HG03108 (cell line): ENCODE measurements at regions not wholly inside any gene's neighbourhood (a gene's known extent, or its start where the extent isn't known, plus 50 kb on each side); places are given as distances from the start of the nearest gene placed in this dataset.
"Not testable (repeated sequence)": the region's sequence is repeated elsewhere in the genome, so short reads cannot be mapped to it uniquely, and the experiment has no call there.

ENCODE experiments used
- ATAC-seq: cut with Tn5 transposase; IDR thresholded peaks from one replicate; pipeline ENCODE4 v1.9.1; 2021; ENCODE audit warnings: moderate library complexity; ENCODE audit not compliant: unreplicated experiment

DNA sequence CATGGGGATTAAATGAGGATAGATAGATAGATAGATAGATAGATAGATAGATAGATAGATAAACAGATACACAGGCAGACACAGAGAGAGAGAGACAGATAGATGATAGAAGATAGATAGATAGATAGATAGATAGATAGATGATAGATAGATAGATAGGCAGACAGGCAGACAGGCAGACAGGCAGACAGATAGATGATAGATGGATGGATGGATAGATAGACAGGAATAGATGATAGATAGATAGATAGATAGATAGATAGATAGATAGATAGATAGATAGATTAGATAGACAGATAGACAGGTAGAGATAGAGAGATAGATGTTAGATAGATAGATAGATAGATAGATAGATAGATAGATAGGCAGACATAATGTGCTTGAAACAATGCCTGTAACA is 137.3 kb downstream of the MED10 start:
- not testable (repeated sequence) for ATAC-seq

DNA sequence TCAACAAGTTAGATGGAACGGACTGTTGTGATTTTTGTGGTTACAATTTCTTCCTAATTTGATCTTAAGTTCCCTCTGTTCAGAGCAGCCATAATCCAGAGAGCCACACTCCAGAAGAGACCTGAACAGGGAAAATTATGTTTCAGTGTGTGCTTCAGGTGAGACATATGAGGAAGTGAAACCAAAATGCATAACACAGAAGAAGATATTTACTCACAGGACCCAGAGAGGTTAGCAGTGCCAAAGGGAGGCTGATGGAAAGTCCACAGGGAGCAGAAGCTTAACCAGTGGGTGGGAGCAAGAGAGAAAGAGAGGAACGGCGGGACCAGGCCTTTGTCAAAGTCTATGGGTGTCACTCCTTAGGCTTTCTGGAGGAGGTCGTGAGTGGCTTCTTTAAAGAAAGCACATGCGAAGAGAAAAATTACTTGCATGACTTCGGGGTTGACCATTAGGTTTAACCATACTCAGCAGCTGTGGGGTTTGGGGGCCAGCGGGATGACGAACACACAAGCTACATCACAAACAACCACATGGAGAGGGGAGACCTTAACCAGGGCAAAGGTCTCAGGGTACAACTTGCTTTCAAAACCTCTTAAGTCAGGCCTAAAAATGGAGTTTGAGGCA is 141.4 kb downstream of the MED10 start:
- no peak for ATAC-seq

DNA sequence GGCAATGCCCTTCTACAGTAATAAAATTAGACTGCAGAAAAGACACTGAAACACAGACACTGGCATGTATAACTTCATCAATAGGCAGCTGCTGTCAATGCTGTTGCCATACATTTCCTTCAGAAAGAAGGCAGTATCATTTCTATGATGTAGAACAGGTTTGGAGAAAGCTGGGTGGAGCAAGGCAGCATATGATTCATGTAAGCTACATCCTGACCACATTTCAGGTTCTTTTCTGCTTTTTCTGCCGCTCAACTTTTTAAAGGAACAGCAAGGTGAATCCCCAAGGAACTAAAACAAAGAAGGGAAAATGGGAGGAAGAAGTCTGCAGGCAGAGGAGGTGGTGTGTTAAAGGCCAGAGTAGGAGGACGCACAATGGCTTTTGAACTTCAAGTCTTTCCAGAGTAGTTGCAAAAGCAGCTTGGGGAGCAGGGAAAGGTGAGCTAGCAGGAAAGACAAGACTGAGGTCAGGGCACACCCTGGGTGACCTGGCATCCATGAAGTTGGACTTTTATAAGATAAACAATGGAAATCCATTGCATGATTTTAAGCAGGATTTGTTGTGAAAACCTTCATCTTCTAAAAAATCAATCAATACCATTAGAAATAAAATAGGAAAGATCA is 142.1 kb downstream of the MED10 start:
- no peak for ATAC-seq

DNA sequence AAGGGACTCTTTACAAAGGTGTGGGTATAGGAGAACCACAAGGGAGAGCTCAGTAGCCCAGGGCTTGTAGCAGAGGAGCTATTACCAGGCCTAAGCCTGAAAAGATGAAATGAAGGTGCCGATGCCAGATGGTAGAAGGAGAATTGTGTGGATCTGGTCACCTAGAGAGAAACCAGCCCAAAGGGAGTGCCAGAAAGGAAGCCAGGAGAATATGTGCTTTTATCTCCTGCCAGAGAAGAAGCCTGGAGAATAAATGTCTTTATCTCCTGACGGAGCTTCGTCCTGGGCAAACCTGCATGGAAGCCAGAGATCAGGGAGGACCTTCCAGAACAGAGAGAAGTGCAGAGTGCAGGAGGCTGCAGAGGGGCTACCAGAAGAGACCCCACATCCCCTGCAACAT is 142.6 kb downstream of the MED10 start:
- ATAC-seq: no peak

DNA sequence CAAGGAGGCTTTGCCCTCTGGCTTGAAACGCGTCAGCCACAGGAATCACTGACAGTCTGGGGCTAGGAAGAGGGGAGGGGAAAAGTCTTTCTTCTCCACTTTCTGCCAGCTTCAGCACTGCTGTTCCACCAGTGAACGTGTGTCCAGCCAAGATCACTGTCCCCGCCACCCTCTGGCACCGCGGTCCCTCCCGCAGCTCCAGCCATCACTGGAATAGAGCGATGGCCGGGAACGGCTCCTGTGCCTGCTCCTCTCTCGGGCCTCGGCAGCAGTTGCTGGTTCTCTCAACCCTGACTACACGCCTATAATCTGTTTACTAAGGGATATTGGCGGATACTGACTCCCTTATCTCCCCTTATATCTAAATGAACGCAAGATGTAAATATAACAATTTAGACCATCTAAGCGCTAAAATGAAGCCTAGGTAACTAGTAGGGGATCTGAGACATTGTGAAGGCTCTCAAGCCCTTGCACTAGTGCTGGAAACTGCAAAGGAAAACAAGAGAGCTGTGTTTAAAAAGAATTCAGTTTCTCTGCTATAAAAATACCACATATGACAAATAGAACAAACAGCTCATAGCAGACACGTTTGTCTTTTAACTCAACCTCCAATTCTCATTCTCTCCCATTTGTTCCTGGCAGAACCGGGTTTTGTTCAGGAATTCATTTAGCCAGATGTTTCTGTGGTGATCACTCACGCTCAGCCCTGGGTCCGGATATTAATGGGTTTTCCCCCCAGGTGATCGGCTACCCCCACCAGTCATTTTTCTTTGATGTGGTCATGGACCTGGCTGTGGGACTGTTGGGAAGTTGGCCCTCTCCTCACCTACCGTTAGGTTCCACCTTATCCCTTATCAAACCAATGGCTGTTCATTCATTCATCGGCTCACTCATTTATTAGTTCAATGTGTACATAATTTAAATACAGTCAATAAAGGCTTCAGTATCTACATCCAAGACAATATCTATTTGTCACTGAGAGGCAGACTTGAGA is 149.8 kb downstream of the MED10 start:
- no peak for ATAC-seq

DNA sequence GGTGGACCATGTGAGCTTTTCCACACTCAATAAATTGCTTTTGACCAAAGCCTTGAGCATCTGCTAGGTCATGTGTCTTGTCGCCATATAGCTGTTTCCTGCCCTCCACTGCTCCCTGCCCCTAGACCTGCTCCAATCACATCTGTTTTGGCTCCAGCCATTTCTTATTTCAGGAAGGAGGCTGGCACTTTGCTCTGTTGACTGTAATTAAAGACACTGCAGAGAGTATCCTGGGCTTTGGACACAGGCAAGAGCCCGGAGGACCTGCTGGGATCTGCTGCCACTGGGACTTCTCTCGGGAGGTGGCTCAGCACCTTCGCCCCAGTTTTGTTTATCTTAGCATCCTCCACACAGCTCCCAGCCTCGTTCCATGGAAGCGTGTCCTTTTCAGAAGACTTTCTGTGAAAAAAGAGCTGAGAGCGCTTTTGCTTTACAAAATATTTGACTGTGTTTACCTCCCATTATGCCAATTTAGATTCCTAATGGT is 153.2 kb downstream of the MED10 start:
- ATAC-seq: no peak

DNA sequence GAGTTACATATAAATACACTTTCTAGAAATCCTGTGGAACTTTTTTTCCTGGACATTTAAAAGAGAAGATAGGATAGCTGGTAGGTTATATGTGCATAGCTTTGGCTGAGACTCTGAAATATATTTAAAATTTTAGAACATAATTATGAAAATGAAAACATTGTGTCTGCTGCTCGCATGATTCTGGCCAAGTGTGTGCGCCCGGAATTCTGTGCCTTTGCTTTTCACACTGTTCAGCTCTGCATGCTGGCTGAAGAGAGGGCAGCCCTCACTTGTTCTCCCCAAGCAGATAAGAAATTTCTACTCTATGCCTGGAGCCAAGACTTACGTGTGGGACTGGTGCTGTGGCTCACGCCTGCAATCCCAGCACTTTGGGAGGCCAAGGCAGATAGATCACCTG is 153.9 kb downstream of the MED10 start:
- ATAC-seq: no peak

DNA sequence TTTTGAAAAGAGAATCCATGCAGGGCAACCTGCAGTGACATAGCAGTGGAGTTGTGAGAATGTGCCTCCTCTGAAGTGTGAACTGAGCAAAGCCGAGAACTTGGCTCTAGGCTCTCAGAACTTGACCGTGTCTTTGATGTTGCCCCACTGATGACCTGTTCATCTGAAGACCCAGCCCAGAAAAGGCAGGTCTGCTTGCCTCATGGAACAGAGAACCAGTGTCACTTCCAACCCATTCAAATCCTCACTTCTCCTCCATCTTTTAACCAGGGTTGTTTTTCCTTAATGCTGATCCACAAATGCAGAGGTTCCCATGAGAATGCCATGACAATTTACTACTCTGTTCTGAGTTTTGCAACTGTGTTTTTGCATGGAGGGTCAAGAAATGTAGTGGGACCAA is 155.4 kb downstream of the MED10 start:
- no peak for ATAC-seq

DNA sequence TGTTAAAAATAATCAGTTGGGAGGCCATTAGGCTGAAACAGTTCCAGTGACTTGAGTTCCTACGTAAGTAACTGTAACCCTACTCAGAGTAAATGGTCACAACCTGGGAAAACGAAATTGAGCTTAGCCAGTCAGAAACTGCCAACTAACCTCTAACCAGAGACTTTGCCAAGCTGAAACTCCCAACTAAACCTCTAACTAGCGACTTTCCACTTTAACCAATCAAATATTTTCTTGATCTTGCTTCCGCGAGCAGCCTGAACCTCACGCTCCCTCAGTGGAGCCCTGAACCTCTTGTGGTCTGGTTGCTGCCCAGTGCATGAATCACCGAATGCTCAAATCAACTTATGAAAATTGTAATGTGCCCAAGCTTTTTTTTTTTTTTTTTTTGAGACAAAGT is 156.2 kb downstream of the MED10 start:
- no peak for ATAC-seq

DNA sequence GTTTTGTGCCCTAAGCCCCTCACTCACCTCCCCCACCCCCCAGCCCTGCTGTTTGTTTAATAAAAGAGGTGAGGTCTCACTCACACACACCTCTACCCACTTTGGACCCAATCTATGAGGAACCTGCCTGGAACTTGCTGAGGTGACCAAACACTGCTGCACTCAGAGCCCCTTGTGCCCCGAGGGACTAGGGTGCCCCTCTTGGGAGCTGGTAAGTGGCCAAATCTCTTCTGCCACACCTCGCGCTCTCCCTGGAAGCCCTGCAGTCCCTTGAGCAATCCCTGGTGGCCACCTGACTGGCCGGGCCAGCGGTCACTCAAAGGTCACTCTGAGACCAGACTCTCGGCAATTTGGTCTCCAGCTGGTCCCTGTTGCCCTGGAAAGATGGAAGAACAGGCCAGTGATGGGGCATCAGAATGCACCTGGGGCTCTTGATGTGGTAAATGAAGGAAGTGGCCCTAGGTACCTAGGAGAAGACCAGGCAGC is 157.2 kb downstream of the MED10 start:
- ATAC-seq: no peak

DNA sequence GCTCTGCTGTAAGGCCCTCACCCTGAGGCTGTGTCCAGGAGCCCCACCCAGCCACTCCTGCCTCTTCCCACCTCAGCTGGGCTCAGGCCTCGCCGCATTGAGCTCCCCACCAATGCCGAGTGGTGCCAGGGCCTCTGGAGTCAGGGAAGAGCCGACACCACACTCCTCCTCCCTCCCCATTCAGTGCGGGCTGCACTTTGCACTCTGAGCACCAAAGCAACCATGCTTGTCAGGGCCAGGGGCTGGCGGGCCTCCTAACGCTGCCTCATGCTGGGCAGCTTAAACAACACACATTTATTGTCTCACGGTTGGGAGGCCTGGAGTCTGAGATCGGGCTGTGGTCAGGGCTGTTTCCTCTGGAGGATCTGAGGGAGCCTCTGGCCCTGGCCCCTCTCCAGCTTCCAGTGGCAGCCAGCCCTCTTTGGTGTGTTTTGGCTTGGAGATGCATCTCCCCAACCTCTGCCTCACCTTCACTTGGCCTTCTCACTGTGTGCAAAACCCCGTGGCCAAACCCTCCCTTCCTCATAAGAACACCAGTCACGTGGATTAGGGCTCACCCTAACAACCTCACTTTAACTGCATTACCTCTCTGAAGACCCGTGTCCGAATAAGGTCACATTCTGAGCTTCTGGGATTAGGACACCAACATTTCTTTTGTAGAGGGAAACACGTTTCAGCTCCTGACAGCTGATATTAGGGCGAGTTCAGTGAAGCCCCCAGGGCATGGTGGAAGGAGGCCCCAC is 157.8 kb downstream of the MED10 start:
- ATAC-seq: no peak

DNA sequence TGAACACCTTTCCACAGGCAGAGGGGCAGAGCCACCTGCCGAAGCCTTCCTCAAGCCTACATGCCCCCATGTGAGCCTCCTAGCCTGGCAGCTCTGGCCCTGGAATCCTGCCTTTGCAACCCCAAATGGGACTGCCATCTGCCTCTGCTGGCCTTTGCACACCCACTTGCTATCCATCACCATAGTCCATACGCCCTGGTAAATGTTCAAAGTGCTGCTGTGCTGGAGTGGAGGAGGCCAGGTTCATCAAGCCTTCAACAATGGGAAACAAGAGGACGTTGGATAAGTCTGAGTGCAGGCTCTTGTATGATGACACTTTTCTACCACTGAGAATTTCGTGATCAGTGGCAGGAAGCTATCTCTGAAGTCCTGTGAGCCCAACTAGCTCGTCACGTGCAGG is 159.8 kb downstream of the MED10 start:
- no peak for ATAC-seq

DNA sequence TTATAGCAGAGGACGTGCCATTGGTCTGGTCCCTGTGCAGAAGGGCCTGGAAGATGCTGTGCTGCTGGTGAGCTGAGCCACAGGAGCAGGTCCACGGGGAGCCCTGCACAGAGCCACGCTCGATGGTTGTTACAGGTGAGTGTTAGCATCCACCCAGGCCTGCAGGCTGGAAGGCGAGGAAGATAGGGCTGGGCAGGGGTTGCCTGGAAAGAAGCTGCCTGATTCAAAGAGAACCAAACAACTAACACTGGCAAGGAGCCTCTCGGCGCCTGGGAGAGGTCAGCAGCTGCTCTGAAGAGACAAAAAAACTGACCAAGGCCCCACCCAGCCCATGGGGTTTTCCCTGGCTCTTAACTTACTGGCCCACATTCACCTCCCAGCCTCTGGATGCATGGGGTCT is 160.2 kb downstream of the MED10 start:
- ATAC-seq: no peak

DNA sequence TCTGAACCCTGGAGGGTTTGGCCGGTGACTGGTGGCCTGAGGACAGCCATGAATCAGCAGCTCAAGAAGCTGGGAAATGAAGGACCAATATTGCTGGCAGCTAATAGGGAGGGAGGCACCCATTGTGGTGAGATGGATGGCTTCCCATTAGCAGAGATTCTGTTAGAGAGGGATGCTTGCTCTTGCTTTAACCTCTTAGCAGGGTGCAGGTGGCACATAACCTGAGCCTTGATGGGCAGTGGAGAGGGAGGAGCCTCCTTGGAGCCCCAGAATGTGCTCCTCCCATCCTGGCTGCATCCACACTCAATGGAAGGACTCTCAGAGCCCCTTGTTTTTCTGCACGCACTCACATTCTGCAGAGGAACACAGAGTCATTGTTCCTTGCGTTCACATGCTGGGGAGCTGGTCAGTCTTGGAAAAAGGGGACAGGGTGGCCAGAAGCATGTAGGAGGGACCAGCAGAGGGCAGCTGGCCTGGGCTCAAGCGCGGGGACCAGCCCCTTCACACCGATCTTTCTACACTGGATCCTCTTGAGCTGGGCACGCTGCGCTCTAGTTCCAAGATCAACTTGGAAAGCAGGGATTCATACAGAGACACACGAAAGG is 161.8 kb downstream of the MED10 start:
- ATAC-seq: no peak

DNA sequence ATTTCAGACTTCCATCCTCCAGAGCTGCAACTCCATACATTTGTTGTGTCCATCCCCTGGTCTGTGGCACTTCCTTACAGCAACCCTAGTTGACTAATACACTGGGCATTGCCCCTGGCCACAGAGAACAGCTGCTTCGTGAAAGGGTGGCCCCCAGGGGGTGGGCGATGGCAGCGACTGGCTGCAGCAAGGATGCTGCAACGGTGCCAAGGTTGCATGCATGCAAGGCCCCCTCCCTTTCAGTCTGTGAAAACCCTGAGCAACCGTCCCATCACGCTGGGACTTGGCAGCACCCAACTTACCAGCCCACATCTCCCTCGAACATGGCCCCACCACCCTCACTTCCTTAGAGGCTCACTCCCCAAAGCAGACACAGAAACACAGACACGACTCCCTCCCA is 162.5 kb downstream of the MED10 start:
- no peak for ATAC-seq

DNA sequence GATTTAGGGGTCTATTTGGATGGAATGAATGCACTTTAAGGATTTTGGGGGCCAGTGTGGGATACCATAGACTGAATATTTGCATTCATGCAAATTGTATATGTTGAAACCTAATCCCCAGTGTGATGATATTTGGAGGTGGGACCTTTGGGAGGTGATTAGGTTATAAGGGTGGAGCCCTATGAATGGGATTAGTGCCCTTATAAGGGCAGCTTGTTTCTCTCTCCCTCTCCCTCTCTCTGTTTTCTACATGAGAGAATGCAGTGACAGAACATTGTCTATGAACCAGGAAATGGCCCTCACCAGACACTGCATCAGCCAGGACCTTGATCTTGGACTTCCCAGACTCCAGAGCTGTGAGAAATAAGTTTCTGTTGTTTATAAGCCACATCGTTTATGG is 166.1 kb downstream of the MED10 start:
- ATAC-seq: no peak

DNA sequence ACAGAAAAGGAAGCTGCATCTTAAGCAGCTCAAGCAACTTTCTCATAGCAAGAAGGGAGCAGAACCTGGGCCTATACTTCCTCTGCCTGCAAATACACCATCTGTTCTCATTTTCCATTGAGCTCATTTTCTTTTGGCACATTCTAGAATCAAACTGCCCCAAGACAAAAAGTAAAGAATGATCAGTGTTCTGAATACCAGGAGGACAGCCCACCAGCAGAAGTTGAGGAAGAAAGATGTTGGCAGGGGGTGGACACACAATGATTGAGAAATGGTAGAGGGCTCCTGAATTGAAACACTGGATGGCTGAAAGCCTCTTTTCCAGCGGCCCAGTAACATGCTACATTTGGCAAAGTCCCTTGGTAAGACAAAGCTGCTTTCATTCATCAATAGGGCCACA is 171.8 kb downstream of the MED10 start:
- no peak for ATAC-seq

DNA sequence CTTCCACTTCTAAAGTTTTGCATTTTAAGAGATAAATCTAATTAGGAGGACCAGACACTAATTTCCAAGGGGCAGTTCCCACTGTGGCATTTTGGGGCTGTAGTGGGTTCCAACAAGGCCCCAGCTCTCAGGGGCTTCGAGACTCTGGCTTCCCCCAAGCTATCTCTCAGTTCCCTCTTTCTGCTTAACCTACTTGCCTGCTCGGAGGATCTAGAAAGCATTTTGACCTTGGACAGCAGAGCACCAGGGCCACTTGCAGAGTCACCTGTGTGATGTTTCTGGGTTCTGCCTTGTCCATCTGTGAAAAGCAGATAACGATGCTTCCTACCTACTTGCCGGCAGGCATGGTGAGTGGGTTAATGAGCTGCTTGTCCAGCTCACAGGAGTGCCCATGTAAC is 175.4 kb downstream of the MED10 start:
- no peak for ATAC-seq

DNA sequence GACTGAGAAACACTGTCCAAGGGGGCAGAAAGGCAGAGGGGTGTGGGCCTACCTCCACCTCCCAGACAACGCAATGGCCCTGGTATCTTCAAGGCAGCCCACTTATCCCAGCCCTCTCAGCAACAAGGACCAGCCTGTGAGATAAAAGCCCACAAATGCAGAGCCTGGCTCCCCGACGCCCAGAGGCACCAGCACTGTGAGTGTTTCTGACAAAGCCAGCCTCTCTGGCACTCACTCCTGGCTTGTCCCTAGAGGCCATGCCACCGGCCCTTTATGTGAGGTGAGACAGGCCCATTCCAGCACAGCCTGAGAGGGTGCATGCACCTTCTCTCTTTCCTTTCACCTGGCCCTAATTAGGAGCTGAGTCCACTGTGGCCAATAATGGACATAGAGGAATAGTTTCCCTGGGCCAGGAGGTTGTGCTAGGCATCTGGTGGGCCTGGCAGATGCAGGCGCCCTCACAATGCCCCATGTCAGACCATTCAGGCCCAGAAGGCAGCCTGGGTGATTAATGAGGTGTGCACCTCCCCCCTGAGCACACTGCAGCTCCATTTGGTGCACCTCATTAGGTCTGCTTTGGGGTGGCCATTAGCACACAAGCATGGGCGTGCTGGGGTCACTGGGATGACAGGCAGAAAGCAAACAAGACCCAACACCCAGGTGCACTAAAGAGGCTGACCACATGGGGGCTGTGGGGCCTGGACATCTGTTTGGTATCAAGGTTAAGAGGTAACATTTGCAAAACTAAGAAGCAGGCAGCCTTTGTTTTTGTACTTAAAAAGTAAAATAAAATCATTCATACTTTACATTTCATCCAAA is 176.0 kb downstream of the MED10 start:
- ATAC-seq: no peak

DNA sequence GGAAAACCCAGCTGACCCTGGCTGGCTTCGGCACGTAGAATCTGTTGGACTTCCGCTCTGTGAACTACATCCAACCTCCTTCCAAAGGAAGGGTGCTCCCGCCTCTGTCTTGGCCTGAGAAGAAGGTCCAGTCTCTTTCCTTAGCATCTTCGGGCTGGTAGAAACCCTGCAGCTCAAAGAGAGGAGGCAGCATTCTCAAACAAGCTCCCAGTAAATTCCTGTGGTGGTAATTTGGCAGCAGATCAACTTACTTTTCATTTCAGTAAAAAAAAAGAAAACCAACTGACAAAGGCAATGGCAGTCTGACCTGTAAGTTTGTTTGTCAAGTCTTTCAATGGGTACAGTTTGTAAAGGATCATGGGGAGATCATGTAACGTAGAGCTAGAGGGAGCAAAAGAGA is 176.7 kb downstream of the MED10 start:
- ATAC-seq: no peak
